OCI-LY1 (cell line): ENCODE measurements at regions not wholly inside any gene's neighbourhood (a gene's known extent, or its start where the extent isn't known, plus 50 kb on each side); places are given as distances from the start of the nearest gene placed in this dataset.

ENCODE experiments used
- H2AFZ ChIP-seq: fragments of 200-600 bp; sonication (generic), shearing (Covaris generic); 2 replicates; pipeline ENCODE4 v1.6.0; 2014; ENCODE audit warnings: antibody characterized with exemption, mild to moderate bottlenecking, low read length
- H3F3A ChIP-seq: fragments of 200-600 bp; sonication (generic), shearing (Covaris generic); 2 replicates; pipeline ENCODE4 v1.6.0; 2014; ENCODE audit warnings: mild to moderate bottlenecking, antibody characterized with exemption, low read length, moderate library complexity; ENCODE audit not compliant: insufficient read depth
- H3K27ac ChIP-seq: fragments of 200-600 bp; sonication (generic); 2 replicates; pipeline ENCODE4 v1.5.1; 2014; ENCODE audit warnings: low read length, mixed run types, mild to moderate bottlenecking, low read depth; ENCODE audit not compliant: poor library complexity, severe bottlenecking
- H3K27me3 ChIP-seq: fragments of 200-600 bp; sonication (generic); 2 replicates; pipeline ENCODE4 v1.6.0; 2014; ENCODE audit warnings: antibody characterized with exemption, mild to moderate bottlenecking, low read length, moderate library complexity; ENCODE audit not compliant: insufficient read depth
- H3K36me3 ChIP-seq: fragments of 200-600 bp; sonication (generic); 2 replicates; pipeline ENCODE4 v1.6.1; 2014; ENCODE audit warnings: mild to moderate bottlenecking, antibody characterized with exemption, low read length, moderate library complexity, mixed read lengths; ENCODE audit not compliant: insufficient read depth
- H3K4me1 ChIP-seq: fragments of 200-600 bp; sonication (generic); 2 replicates; pipeline ENCODE4 v1.5.1; 2014; ENCODE audit warnings: mild to moderate bottlenecking, low read length, moderate library complexity; ENCODE audit not compliant: insufficient read depth, severe bottlenecking
- H3K4me2 ChIP-seq: fragments of 200-600 bp; sonication (generic), shearing (Covaris generic); 2 replicates; pipeline ENCODE4 v1.6.1; 2014; ENCODE audit warnings: low read length
- H3K4me3 ChIP-seq: fragments of 200-600 bp; sonication (generic); 2 replicates; pipeline ENCODE4 v1.5.1; 2014; ENCODE audit warnings: low read length, low read depth, mild to moderate bottlenecking, mixed read lengths; ENCODE audit not compliant: poor library complexity, severe bottlenecking
- H3K79me2 ChIP-seq: fragments of 200-600 bp; shearing (Covaris generic); 2 replicates; pipeline ENCODE4 v1.6.1; 2016; ENCODE audit warnings: mixed run types, low read length, mixed read lengths; ENCODE audit not compliant: insufficient read depth
- H3K9ac ChIP-seq: fragments of 200-600 bp; sonication (generic), shearing (Covaris generic); 2 replicates; pipeline ENCODE4 v1.6.1; 2014; ENCODE audit warnings: mild to moderate bottlenecking, low read length, mixed read lengths
- H3K9me2 ChIP-seq: fragments of 200-600 bp; sonication (generic), shearing (Covaris generic); 2 replicates; pipeline ENCODE4 v1.6.1; 2014; ENCODE audit warnings: low read depth, mild to moderate bottlenecking, low read length, mixed read lengths
- H3K9me3 ChIP-seq: fragments of 200-600 bp; shearing (Covaris generic); 2 replicates; pipeline ENCODE4 v1.6.1; 2014; ENCODE audit warnings: low read length, mixed read lengths
- H4K20me1 ChIP-seq: fragments of 200-600 bp; sonication (generic), shearing (Covaris generic); 2 replicates; pipeline ENCODE4 v1.6.0; 2016; ENCODE audit warnings: mild to moderate bottlenecking, low read length; ENCODE audit not compliant: insufficient read depth
- EZH2 ChIP-seq: fragments of 200-600 bp; sonication (generic), shearing (Covaris generic); IDR thresholded peaks from 2 replicates; pipeline ENCODE4 v1.8.0; 2017; ENCODE audit warnings: borderline replicate concordance, mixed run types, mild to moderate bottlenecking, antibody characterized with exemption, low read length, moderate library complexity, mixed read lengths
- TF ChIP-seq, protein P1 (sequence below): fragments of 200-600 bp; sonication (generic), shearing (Covaris generic); IDR thresholded peaks from 2 replicates; pipeline ENCODE4 v1.5.1; 2017; ENCODE audit warnings: mild to moderate bottlenecking, antibody characterized with exemption, low read length, moderate library complexity, mixed read lengths

DNA sequence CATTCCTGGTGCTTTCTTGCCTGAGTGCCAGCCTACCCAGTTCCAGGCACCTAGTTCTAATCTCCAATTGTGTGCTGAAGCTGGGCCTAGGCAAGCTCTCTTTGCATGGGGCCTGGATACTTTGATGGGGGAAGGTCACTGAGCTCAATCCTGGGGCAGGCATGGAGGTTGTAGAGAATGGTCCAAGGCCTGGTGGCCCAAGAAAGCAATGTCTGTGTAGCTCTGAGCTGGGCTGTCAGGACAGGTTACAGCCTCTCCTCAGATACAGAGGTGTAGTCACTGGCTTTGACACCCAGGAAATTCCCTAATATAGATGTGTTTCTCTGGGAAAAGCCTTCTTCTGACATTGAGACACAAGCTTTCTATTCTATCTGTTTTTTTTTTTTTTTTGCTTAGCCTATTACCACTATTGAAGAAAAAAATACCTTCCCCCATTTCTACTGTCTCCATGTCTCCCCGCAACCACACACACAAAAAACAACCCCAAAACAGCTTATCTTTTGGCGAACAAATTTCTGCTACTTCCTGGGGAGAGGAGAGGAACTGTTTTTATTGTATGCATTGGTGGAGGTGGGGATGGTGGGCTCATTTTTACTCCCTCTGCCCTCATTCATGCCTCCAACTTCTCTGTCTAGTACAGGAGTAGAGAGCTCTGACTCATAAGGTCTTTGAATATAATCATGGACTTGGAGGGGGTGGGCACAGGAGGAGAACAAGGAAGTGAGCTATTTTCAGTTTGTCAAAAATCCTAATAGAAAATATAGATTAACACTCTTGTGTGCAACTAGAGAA is 66.7 kb upstream of the DHX15 start:
- Histone ChIP-seq H3K9ac (no peak overlapping the region), H2AFZ (no peak overlapping the region), H4K20me1 (no peaks in the 10 kb centered on the region), H3K79me2 (no peaks in the 10 kb centered on the region), H3K9me2 (no peaks in the 10 kb centered on the region), H3K4me2 (no peak overlapping the region), H3K27me3 (no peaks in the 10 kb centered on the region), H3K4me3 (no peak overlapping the region), H3K36me3 (no peaks in the 10 kb centered on the region), H3F3A (no peaks in the 10 kb centered on the region), H3K27ac (no peak overlapping the region), H3K9me3 (no peaks in the 10 kb centered on the region), H3K4me1 (no peaks in the 10 kb centered on the region)
- TF ChIP-seq EZH2: no peak

DNA sequence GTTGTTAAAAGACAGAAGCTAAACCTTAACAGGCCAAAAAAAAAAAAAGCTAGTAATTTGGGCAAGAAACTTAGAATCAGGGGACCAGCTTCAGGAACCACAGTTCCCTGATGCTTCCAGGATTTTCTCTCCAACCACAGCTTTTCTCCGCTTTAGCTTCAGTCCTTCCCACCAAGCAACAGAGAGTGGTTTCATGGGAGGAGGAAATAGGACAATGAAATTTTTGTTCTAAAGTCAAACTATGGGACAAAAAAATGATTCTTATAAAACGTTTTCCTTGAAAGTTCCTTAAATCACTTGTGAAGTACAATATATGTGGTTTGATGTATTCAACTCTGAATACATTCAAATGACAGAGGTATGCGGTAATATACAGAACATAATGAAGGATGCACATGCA is 71.0 kb upstream of the DHX15 start:
- no peaks in the 10 kb centered on the region for H3K79me2 ChIP-seq
- no peak overlapping the region for H3K4me2 ChIP-seq
- no peaks in the 10 kb centered on the region for H3K9me3 ChIP-seq
- no peak overlapping the region for H3K4me3 ChIP-seq
- no peaks in the 10 kb centered on the region for H3K9me2 ChIP-seq
- no peaks in the 10 kb centered on the region for H4K20me1 ChIP-seq
- no peaks in the 10 kb centered on the region for H3K36me3 ChIP-seq
- no peaks in the 10 kb centered on the region for H3K27me3 ChIP-seq
- TF ChIP-seq, protein P1, sequence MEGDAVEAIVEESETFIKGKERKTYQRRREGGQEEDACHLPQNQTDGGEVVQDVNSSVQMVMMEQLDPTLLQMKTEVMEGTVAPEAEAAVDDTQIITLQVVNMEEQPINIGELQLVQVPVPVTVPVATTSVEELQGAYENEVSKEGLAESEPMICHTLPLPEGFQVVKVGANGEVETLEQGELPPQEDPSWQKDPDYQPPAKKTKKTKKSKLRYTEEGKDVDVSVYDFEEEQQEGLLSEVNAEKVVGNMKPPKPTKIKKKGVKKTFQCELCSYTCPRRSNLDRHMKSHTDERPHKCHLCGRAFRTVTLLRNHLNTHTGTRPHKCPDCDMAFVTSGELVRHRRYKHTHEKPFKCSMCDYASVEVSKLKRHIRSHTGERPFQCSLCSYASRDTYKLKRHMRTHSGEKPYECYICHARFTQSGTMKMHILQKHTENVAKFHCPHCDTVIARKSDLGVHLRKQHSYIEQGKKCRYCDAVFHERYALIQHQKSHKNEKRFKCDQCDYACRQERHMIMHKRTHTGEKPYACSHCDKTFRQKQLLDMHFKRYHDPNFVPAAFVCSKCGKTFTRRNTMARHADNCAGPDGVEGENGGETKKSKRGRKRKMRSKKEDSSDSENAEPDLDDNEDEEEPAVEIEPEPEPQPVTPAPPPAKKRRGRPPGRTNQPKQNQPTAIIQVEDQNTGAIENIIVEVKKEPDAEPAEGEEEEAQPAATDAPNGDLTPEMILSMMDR: no peak
- TF ChIP-seq EZH2: no peak
- no peak overlapping the region for H3K27ac ChIP-seq
- no peak overlapping the region for H2AFZ ChIP-seq
- H3K9ac ChIP-seq: no peak overlapping the region
- no peaks in the 10 kb centered on the region for H3F3A ChIP-seq
- H3K4me1 ChIP-seq: no peaks in the 10 kb centered on the region

DNA sequence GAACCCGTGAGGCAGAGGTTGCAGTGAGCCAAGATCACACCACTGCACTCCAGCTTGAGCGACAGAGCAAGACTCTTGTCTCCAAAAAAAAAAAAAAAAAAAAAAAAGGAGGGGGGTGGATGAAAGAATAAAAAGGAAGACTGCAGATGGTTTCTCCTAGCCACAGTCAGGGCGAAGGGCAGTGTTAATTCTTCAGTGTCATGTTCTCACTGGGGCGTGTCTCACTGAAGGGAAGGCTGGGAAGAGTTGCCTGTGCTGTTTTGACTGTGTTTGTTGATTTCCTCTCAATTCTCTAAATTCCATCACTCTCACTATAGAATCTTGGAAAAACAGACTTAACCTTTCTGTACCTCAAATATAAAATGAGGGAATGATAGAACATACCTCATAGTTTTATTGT is 71.6 kb upstream of the DHX15 start:
- Histone ChIP-seq H3K9ac (no peak overlapping the region), H4K20me1 (no peaks in the 10 kb centered on the region), H3K36me3 (no peaks in the 10 kb centered on the region), H3K79me2 (no peaks in the 10 kb centered on the region), H3K4me1 (no peaks in the 10 kb centered on the region), H3K4me2 (no peak overlapping the region), H3F3A (no peaks in the 10 kb centered on the region), H3K4me3 (no peak overlapping the region), H3K9me2 (no peaks in the 10 kb centered on the region), H3K9me3 (no peaks in the 10 kb centered on the region), H2AFZ (no peak overlapping the region), H3K27ac (no peak overlapping the region), H3K27me3 (no peaks in the 10 kb centered on the region)
- TF ChIP-seq, protein P1: no peak
- TF ChIP-seq EZH2: no peak

DNA sequence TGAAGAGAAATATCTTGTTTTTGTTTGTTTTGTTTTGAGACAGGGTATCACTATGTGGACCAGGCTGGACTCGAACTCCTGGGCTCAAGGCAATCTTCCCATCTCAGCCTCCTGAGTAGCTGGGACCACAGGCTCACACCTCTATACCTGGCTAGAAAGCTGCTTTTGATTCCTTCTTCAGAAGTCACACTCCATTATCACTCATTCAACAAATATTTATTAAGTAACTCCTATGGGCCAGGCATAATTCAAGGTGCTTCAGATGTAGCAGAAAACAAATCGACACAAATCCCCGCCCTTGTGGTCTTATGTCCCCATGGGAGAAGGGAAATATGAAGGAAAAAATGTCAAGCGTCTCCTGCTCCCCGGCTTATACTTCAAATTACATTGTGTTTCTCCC is 72.6 kb upstream of the DHX15 start:
- H3K4me1 ChIP-seq: no peaks in the 10 kb centered on the region
- no peak overlapping the region for H3K27ac ChIP-seq
- no peak overlapping the region for H3K9ac ChIP-seq
- H2AFZ ChIP-seq: no peak overlapping the region
- H3K36me3 ChIP-seq: no peaks in the 10 kb centered on the region
- H3K9me2 ChIP-seq: no peaks in the 10 kb centered on the region
- TF ChIP-seq, protein P1: no peak
- TF ChIP-seq EZH2: no peak
- H3K27me3 ChIP-seq: no peaks in the 10 kb centered on the region
- no peak overlapping the region for H3K4me3 ChIP-seq
- H4K20me1 ChIP-seq: no peaks in the 10 kb centered on the region
- no peaks in the 10 kb centered on the region for H3K79me2 ChIP-seq
- H3K4me2 ChIP-seq: no peak overlapping the region
- H3F3A ChIP-seq: no peaks in the 10 kb centered on the region
- H3K9me3 ChIP-seq: no peaks in the 10 kb centered on the region
